Neural cell (in vitro differentiated cells): ENCODE measurements at regions not wholly inside any gene's neighbourhood (a gene's known extent, or its start where the extent isn't known, plus 50 kb on each side); places are given as distances from the start of the nearest gene placed in this dataset.

Experiments used
- H2AFZ ChIP-seq: fragments of 200-600, 300-800 bp; sonication (generic), shearing (Covaris generic); 2 replicates; pipeline ENCODE4 v1.6.0; 2014; ENCODE audit warnings: low read depth, mild to moderate bottlenecking, antibody characterized with exemption, low read length, moderate library complexity
- H3F3A ChIP-seq: fragments of 200-600 bp; shearing (Covaris generic); 2 replicates; pipeline ENCODE4 v1.6.1; 2016; ENCODE audit warnings: mild to moderate bottlenecking, moderate library complexity, mixed read lengths, antibody characterized with exemption, low read length; ENCODE audit not compliant: insufficient read depth, poor library complexity, severe bottlenecking
- H3K27ac ChIP-seq: fragments of 200-600, 300-800 bp; sonication (generic), shearing (Covaris generic); 2 replicates; pipeline ENCODE4 v1.5.1; 2014; ENCODE audit warnings: mild to moderate bottlenecking, low read length, moderate library complexity
- H3K27me3 ChIP-seq: fragments of 300-800, 200-600 bp; sonication (generic), shearing (Covaris generic); 2 replicates; pipeline ENCODE4 v1.6.0; 2014; ENCODE audit warnings: mild to moderate bottlenecking, low read depth, low read length, moderate library complexity; ENCODE audit not compliant: insufficient read depth
- H3K36me3 ChIP-seq: fragments of 300-800, 200-600 bp; sonication (generic), shearing (Covaris generic); 2 replicates; pipeline ENCODE4 v1.5.1; 2014; ENCODE audit warnings: mild to moderate bottlenecking, antibody characterized with exemption, low read length, moderate library complexity; ENCODE audit not compliant: insufficient read depth
- H3K4me2 ChIP-seq: fragments of 300-800, 200-600 bp; sonication (generic), shearing (Covaris generic); 2 replicates; pipeline ENCODE4 v1.6.0; 2014; ENCODE audit warnings: mild to moderate bottlenecking, low read length
- H3K4me3 ChIP-seq: fragments of 300-800, 200-600 bp; sonication (generic), shearing (Covaris generic); 2 replicates; pipeline ENCODE4 v1.5.1; 2014; ENCODE audit warnings: mild to moderate bottlenecking, low read length, moderate library complexity
- H3K79me2 ChIP-seq: fragments of 200-600 bp; shearing (Covaris generic); replicated peaks from 2 replicates; pipeline ENCODE4 v1.6.0; 2014; ENCODE audit warnings: mild to moderate bottlenecking, low read length, moderate library complexity; ENCODE audit not compliant: insufficient read depth
- H3K9ac ChIP-seq: fragments of 300-800, 200-600 bp; sonication (generic), shearing (Covaris generic); 2 replicates; pipeline ENCODE4 v1.6.1; 2016; ENCODE audit warnings: mild to moderate bottlenecking, low read length, mixed read lengths
- H3K9me2 ChIP-seq: fragments of 200-600 bp; shearing (Covaris generic); 2 replicates; pipeline ENCODE4 v1.6.1; 2016; ENCODE audit warnings: mild to moderate bottlenecking, low read length, mixed read lengths; ENCODE audit not compliant: insufficient read depth
- H3K9me3 ChIP-seq: fragments of 200-600, 300-800 bp; sonication (generic), shearing (Covaris generic); 2 replicates; pipeline ENCODE4 v1.6.1; 2016; ENCODE audit warnings: mild to moderate bottlenecking, mixed run types, low read length, moderate library complexity, mixed read lengths
- H4K20me1 ChIP-seq: fragments of 200-600 bp; shearing (Covaris generic); 2 replicates; pipeline ENCODE4 v1.6.1; 2016; ENCODE audit warnings: mild to moderate bottlenecking, mixed run types; ENCODE audit not compliant: insufficient read depth
- EP300 ChIP-seq: fragments of 450-650 bp; conservative IDR thresholded peaks from 2 replicates; pipeline ENCODE4 v1.6.1; 2014; ENCODE audit warnings: antibody characterized with exemption, mild to moderate bottlenecking, moderate library complexity; ENCODE audit not compliant: poor library complexity, severe bottlenecking
- EZH2 ChIP-seq: fragments of 200-600, 300-800 bp; shearing (Covaris generic), sonication (generic); IDR thresholded peaks from 2 replicates; pipeline ENCODE4 v1.6.1; 2014; ENCODE audit warnings: antibody characterized with exemption, low read length, borderline replicate concordance, mild to moderate bottlenecking; ENCODE audit not compliant: insufficient read depth, poor library complexity, severe bottlenecking
- MXI1 ChIP-seq: fragments of 450-650 bp; conservative IDR thresholded peaks from 2 replicates; pipeline ENCODE4 v1.6.1; 2014; ENCODE audit warnings: antibody characterized with exemption, mild to moderate bottlenecking; ENCODE audit not compliant: poor library complexity, severe bottlenecking
- POLR2AphosphoS5 ChIP-seq: IDR thresholded peaks from 2 replicates; pipeline ENCODE4 v1.6.1; 2012
- RAD21 ChIP-seq: fragments of 450-650 bp; conservative IDR thresholded peaks from 2 replicates; pipeline ENCODE4 v1.6.1; 2014; ENCODE audit warnings: antibody characterized with exemption, mild to moderate bottlenecking, moderate library complexity
- SMC3 ChIP-seq: fragments of 450-650 bp; conservative IDR thresholded peaks from 2 replicates; pipeline ENCODE4 v1.6.1; 2014; ENCODE audit warnings: antibody characterized with exemption, mild to moderate bottlenecking, moderate library complexity; ENCODE audit not compliant: poor library complexity
- TAF1 ChIP-seq: IDR thresholded peaks from 2 replicates; pipeline ENCODE4 v1.6.1; 2012; ENCODE audit warnings: low read depth
- TF ChIP-seq, protein P1 (sequence below): fragments of 450-650 bp; IDR thresholded peaks from 2 replicates; pipeline ENCODE4 v1.5.1; 2014; ENCODE audit warnings: antibody characterized with exemption, mild to moderate bottlenecking, moderate library complexity; ENCODE audit not compliant: poor library complexity, severe bottlenecking
- TF ChIP-seq, protein P2 (sequence below): IDR thresholded peaks from 2 replicates; pipeline ENCODE4 v1.6.1; 2012; ENCODE audit warnings: borderline replicate concordance

DNA sequence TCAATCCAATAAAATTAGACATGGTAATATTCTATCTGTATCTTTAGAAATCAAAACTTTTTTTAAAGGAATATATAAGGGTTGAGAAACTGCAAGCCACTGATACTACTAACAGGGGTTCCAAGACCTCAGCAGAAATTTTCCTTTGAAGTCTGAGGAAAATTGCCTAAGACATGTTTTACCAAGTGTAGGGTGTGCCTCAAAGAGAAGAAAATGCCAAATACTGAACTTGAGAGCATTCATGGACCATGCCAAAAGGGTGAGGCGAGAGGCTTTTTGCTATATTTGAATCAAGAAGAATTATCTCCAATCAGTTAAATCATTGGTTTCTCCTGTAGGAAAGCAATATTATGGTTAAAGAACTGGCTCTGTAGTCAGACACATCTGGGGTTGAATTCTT is 207.9 kb upstream of the B3GALT2 start:
- Histone ChIP-seq H3K27me3 (no peaks in the 10 kb centered on the region), H3K79me2 (no peaks in the 10 kb centered on the region), H3K9me2 (no peaks in the 10 kb centered on the region), H3K4me2 (no peak overlapping the region), H3K9ac (no peak overlapping the region), H2AFZ (no peak overlapping the region), H3K4me3 (no peak overlapping the region), H3K27ac (no peak overlapping the region), H4K20me1 (no peaks in the 10 kb centered on the region), H3K36me3 (no peaks in the 10 kb centered on the region), H3K9me3 (no peaks in the 10 kb centered on the region), H3F3A (no peaks in the 10 kb centered on the region)
- TF ChIP-seq EZH2 (no peak), MXI1 (no peak), RAD21 (no peak), TAF1 (no peak), EP300 (no peak), SMC3 (no peak), POLR2AphosphoS5 (no peak)
- TF ChIP-seq, protein P1, sequence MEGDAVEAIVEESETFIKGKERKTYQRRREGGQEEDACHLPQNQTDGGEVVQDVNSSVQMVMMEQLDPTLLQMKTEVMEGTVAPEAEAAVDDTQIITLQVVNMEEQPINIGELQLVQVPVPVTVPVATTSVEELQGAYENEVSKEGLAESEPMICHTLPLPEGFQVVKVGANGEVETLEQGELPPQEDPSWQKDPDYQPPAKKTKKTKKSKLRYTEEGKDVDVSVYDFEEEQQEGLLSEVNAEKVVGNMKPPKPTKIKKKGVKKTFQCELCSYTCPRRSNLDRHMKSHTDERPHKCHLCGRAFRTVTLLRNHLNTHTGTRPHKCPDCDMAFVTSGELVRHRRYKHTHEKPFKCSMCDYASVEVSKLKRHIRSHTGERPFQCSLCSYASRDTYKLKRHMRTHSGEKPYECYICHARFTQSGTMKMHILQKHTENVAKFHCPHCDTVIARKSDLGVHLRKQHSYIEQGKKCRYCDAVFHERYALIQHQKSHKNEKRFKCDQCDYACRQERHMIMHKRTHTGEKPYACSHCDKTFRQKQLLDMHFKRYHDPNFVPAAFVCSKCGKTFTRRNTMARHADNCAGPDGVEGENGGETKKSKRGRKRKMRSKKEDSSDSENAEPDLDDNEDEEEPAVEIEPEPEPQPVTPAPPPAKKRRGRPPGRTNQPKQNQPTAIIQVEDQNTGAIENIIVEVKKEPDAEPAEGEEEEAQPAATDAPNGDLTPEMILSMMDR, result no peak
- TF ChIP-seq, protein P2, sequence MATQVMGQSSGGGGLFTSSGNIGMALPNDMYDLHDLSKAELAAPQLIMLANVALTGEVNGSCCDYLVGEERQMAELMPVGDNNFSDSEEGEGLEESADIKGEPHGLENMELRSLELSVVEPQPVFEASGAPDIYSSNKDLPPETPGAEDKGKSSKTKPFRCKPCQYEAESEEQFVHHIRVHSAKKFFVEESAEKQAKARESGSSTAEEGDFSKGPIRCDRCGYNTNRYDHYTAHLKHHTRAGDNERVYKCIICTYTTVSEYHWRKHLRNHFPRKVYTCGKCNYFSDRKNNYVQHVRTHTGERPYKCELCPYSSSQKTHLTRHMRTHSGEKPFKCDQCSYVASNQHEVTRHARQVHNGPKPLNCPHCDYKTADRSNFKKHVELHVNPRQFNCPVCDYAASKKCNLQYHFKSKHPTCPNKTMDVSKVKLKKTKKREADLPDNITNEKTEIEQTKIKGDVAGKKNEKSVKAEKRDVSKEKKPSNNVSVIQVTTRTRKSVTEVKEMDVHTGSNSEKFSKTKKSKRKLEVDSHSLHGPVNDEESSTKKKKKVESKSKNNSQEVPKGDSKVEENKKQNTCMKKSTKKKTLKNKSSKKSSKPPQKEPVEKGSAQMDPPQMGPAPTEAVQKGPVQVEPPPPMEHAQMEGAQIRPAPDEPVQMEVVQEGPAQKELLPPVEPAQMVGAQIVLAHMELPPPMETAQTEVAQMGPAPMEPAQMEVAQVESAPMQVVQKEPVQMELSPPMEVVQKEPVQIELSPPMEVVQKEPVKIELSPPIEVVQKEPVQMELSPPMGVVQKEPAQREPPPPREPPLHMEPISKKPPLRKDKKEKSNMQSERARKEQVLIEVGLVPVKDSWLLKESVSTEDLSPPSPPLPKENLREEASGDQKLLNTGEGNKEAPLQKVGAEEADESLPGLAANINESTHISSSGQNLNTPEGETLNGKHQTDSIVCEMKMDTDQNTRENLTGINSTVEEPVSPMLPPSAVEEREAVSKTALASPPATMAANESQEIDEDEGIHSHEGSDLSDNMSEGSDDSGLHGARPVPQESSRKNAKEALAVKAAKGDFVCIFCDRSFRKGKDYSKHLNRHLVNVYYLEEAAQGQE, result no peak

DNA sequence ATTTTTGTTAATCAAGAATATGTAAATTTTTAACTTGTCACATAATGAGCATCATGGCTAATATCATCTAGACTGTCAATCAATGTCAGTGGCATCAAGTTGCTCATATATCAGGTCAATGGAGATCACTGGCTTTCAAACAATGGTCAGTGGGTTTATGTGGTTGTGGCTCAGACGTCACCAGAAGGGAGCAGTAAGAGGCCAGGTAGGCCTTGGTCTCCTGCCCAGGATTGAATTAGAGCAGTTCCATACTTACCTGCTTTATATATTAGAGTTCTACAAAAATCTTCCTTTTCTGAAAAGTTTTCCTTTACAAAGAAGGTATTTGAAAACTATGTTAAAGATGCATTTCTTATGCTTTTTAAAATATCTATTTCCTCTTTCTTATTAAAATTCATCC is 206.3 kb upstream of the B3GALT2 start:
- H3K4me3 ChIP-seq, result no peak overlapping the region

More for the DNA sequence above, 206.3 kb upstream of the B3GALT2 start:
- Histone ChIP-seq H3K36me3 (no peaks in the 10 kb centered on the region), H3F3A (no peaks in the 10 kb centered on the region), H3K79me2 (no peaks in the 10 kb centered on the region), H3K27me3 (no peaks in the 10 kb centered on the region), H2AFZ (no peak overlapping the region), H3K9me2 (no peaks in the 10 kb centered on the region), H3K4me2 (no peak overlapping the region), H3K9me3 (no peaks in the 10 kb centered on the region), H4K20me1 (no peaks in the 10 kb centered on the region), H3K27ac (no peak overlapping the region), H3K9ac (no peak overlapping the region)
- TF ChIP-seq EZH2 (no peak), EP300 (no peak), MXI1 (no peak), POLR2AphosphoS5 (no peak), SMC3 (no peak), RAD21 (no peak), TAF1 (no peak)
- TF ChIP-seq, protein P2, result no peak
- TF ChIP-seq, protein P1, result no peak
